ENCODE measurements at regions not wholly inside any gene's neighbourhood (a gene's known extent, or its start where the extent isn't known, plus 50 kb on each side); places are given as distances from the start of the nearest gene placed in this dataset.

DNA sequence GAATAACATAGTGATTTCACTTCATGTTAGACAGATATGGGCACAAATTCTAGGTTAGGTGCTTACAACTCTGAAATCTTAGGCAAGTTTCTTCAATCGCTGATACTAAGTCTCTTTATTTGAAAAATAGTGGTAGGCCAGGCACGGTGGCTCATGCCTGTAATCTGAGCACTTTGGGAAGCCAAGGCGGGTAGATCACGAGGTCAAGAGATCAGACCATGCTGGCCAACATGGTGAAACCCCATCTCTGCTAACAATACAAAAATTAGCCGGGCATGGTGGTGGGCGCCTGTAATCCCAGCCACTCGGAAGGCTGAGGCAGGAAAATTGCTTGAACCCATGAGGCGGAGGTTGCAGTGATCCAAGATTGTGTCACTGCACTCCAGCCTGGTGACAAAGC, 729.4 kb downstream of the METTL15 start:
- TF ChIP-seq CTCF (IDR thresholded peaks at IDR 0.05): no peak
- no peak for TF ChIP-seq POLR2AphosphoS5 (IDR thresholded peaks at IDR 0.05; ENCODE audit: low read depth, low read length)
- TF ChIP-seq, protein P1, sequence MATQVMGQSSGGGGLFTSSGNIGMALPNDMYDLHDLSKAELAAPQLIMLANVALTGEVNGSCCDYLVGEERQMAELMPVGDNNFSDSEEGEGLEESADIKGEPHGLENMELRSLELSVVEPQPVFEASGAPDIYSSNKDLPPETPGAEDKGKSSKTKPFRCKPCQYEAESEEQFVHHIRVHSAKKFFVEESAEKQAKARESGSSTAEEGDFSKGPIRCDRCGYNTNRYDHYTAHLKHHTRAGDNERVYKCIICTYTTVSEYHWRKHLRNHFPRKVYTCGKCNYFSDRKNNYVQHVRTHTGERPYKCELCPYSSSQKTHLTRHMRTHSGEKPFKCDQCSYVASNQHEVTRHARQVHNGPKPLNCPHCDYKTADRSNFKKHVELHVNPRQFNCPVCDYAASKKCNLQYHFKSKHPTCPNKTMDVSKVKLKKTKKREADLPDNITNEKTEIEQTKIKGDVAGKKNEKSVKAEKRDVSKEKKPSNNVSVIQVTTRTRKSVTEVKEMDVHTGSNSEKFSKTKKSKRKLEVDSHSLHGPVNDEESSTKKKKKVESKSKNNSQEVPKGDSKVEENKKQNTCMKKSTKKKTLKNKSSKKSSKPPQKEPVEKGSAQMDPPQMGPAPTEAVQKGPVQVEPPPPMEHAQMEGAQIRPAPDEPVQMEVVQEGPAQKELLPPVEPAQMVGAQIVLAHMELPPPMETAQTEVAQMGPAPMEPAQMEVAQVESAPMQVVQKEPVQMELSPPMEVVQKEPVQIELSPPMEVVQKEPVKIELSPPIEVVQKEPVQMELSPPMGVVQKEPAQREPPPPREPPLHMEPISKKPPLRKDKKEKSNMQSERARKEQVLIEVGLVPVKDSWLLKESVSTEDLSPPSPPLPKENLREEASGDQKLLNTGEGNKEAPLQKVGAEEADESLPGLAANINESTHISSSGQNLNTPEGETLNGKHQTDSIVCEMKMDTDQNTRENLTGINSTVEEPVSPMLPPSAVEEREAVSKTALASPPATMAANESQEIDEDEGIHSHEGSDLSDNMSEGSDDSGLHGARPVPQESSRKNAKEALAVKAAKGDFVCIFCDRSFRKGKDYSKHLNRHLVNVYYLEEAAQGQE (IDR thresholded peaks at IDR 0.05; ENCODE audit: insufficient read depth in 1 of 2, low read depth in 2 of 2, low read length in 1 of 2): no peak
- TF ChIP-seq SIN3A (IDR thresholded peaks at IDR 0.05; ENCODE audit: borderline replicate concordance, insufficient read depth, low read depth, low read length): no peak
